ENCODE measurements at regions not wholly inside any gene's neighbourhood (a gene's known extent, or its start where the extent isn't known, plus 50 kb on each side); places are given as distances from the start of the nearest gene placed in this dataset.
A peak's percentile ranks its signal among the peaks of the same experiment; 100 is the strongest.

DNA sequence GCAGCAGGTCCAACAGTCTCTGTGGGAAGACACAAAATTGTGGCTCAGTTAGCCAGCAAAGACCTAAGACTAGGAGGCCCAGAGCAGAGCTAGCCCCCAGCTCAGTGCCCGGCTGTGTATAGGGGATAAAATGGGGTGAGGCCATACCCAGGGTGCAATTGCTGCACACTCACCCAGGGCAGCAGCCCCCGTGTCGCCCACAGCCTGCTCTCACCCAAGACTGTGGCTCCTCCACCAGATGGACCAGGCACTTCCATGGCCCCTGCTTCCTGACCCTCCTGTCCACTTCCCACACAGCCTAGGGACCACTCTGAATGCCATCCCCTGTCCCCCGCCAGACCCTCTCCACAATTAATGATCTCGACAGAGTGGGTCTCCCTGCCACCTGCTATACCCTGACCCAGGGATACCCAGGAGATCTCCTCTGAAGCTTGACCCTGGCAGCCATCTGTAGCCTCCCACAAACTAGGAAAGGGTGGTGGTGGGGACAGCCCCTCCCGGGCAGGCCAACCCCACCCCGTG lies 85.7 kb downstream of the HS1BP3 start:
- Histone ChIP-seq H3K79me1 (ENCODE audit: low read depth, low read length) (no peaks in the 10 kb centered on the region), H2BK20ac (ENCODE audit: low read length) (peak overlapping the region; percentile 90; the same call in 1 of the 2 replicates), H3K79me2 (ENCODE audit: control insufficient read depth in 1 of 2, insufficient read depth in 2 of 2, low read length in 2 of 2) (no peaks in the 10 kb centered on the region), H4K5ac (ENCODE audit: insufficient read length, low read depth, low read length) (no peak overlapping the region), H2BK12ac (ENCODE audit: low read depth, low read length) (no peak overlapping the region), H3K27ac (ENCODE audit: low read depth, low read length) (no peak overlapping the region), H3K36me3 (ENCODE audit: control insufficient read depth in 2 of 4, insufficient read depth in 4 of 4, low read length in 3 of 4) (no peaks in the 10 kb centered on the region), H2BK120ac (replicated peaks; ENCODE audit: low read depth, low read length) (peak overlapping the region; percentile 45), H4K8ac (ENCODE audit: extremely low read depth, insufficient read depth, low read length) (no peak overlapping the region), H2AFZ (ENCODE audit: low read length) (no peak overlapping the region), H3K4ac (replicated peaks; ENCODE audit: insufficient read length, low read depth, low read length) (no peak overlapping the region), H3K9ac (replicated peaks in 1 of 4; ENCODE audit: extremely low read depth in 1 of 4, low read depth in 3 of 4, low read length in 3 of 4) (no peak overlapping the region), H3K18ac (ENCODE audit: extremely low read depth, low read length) (no peak overlapping the region), H3K4me2 (ENCODE audit: insufficient read depth in 1 of 2, low read depth in 2 of 2, low read length in 2 of 2) (no peak overlapping the region), H2AK5ac (ENCODE audit: low read depth, low read length) (peak overlapping the region; percentile 10; the same call in 1 of the 2 replicates), H3K14ac (ENCODE audit: insufficient read length) (no peak overlapping the region), H3K9me3 (ENCODE audit: insufficient read depth in 2 of 2, low read depth in 1 of 2, low read length in 1 of 2) (no peaks in the 10 kb centered on the region), H3K56ac (replicated peaks; ENCODE audit: insufficient read length, low read depth, low read length) (no peak overlapping the region), H2BK5ac (ENCODE audit: low read depth, low read length) (no peak overlapping the region), H3K27me3 (replicated peaks in 1 of 4; ENCODE audit: control insufficient read depth in 3 of 4, extremely low read depth in 1 of 4, insufficient read depth in 3 of 4, low read length in 3 of 4) (no peaks in the 10 kb centered on the region; a peak in 3 of 7 replicates), H3K4me3 (ENCODE audit: extremely low read depth in 1 of 4, insufficient read depth in 2 of 4, low read depth in 3 of 4, low read length in 4 of 4) (no peak overlapping the region), H4K20me1 (replicated peaks in 1 of 2; ENCODE audit: control insufficient read depth in 1 of 2, insufficient read depth in 2 of 2, low read length in 2 of 2) (no peaks in the 10 kb centered on the region), H3K23ac (ENCODE audit: insufficient read length) (no peak overlapping the region), H4K91ac (replicated peaks; ENCODE audit: insufficient read length, low read length) (no peak overlapping the region), H3K23me2 (ENCODE audit: low read depth, low read length) (no peaks in the 10 kb centered on the region), H3K4me1 (replicated peaks in 1 of 4; ENCODE audit: control insufficient read depth in 3 of 4, insufficient read depth in 4 of 4, low read length in 3 of 4) (peaks cover 10 to 21% (median 13%) of the 10 kb centered on the region in 4 experiments), H2BK15ac (ENCODE audit: low read length) (no peak overlapping the region)
- ChIA-PET POLR2A (ENCODE audit: partially characterized antibody) (interaction anchor here (0.6 to 2.0 kb wide), 2 partner anchors 15 to 118 kb away, joined by 3 to 9 read pairs; partner anchors contain the start of gene RHOB), CTCF (ENCODE audit: partially characterized antibody) (interaction anchor here (0.8 to 2.8 kb wide), 3 partner anchors 10 to 50 kb away, joined by 3 to 8 read pairs (median 5); no protein-coding TSS in a partner anchor)
- DNase-seq (ENCODE audit: low read depth in 1 of 2, low spot score in 2 of 2) = no peak
- 79% methylated on average over 7 of the region's 7 CpGs; no CpG with 5 or more reads in 1 of the 2 experiments for WGBS, 2 experiments (ENCODE audit: extremely low coverage in 1 of 2, insufficient coverage in 1 of 2, insufficient read length in 1 of 2, insufficient replicate concordance in 2 of 2, low coverage in 1 of 2, low lambda C conversion rate in 2 of 2, missing lambda C conversion rate in 1 of 2)
- FAIRE-seq = no peak
- TF ChIP-seq RXRA (IDR thresholded peaks at IDR 0.05; ENCODE audit: insufficient read depth, low read depth, low read length) (no peak), CTCF (IDR thresholded peaks at IDR 0.05; ENCODE audit: control extremely low read depth in 1 of 3, insufficient read depth in 1 of 3, low read depth in 1 of 3, low read length in 3 of 3) (no peak), TAF1 (IDR thresholded peaks at IDR 0.05; ENCODE audit: low read depth, low read length) (no peak), BRCA1 (IDR thresholded peaks at IDR 0.05; ENCODE audit: low read depth, low read length) (no peak), SP2 (IDR thresholded peaks at IDR 0.05; ENCODE audit: low read length) (no peak), GTF2F1 (IDR thresholded peaks at IDR 0.05; ENCODE audit: borderline replicate concordance, low read depth, low read length) (no peak), TEAD4 (IDR thresholded peaks at IDR 0.05; ENCODE audit: low read depth, low read length) (no peak), MAX (IDR thresholded peaks at IDR 0.05) (no peak), EP300 (IDR thresholded peaks at IDR 0.05; ENCODE audit: borderline replicate concordance in 1 of 2, low read depth in 2 of 2, low read length in 2 of 2) (no peak), POU5F1 (IDR thresholded peaks at IDR 0.05; ENCODE audit: low read depth, low read length) (no peak), KDM1A (IDR thresholded peaks at IDR 0.05; ENCODE audit: borderline replicate concordance, low read length) (no peak)
